ENCODE measurements at regions not wholly inside any gene's neighbourhood (a gene's known extent, or its start where the extent isn't known, plus 50 kb on each side); places are given as distances from the start of the nearest gene placed in this dataset.
"Not testable (repeated sequence)": the region's sequence is repeated elsewhere in the genome, so short reads cannot be mapped to it uniquely, and the experiment has no call there.

DNA sequence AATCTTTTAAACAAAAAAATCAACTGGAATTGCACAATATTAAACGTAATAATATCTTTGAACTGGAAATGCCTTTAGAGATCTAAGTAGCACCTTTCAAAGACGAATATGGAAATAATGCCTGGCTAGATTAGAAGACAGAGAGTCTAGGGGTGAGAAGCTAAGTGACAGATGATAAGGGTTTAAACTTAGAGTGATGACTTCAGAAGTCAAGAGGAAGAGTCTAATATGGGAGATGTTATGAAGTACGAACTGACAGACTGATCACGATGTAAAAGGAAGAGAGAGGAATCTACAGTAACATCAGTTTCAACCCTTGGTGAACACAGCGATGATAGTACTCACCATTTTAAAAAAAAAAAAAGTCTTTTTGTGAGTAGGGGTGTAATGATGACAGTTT lies 57.9 kb downstream of the HINT1 start:
- no peak overlapping the region for H3K4me3 ChIP-seq
- no peaks in the 10 kb centered on the region for H3K27me3 ChIP-seq (ENCODE audit: insufficient read depth, low read depth)
- no peak for DNase-seq
- no peaks in the 10 kb centered on the region for H3K4me1 ChIP-seq (replicated peaks; ENCODE audit: insufficient read depth)
- ChIA-PET POLR2A (ENCODE audit: unreplicated experiment) (no interaction called here), CTCF (no interaction called here)
- H4K20me1 ChIP-seq (ENCODE audit: insufficient read depth) = no peaks in the 10 kb centered on the region
- H3F3A ChIP-seq (ENCODE audit: insufficient read depth, low read depth) = no peaks in the 10 kb centered on the region
- no TSS peak for BruUV-seq (replicated peaks)
- no peak overlapping the region for H2AFZ ChIP-seq
- H3K27ac ChIP-seq = no peak overlapping the region
- TF ChIP-seq, protein P1, sequence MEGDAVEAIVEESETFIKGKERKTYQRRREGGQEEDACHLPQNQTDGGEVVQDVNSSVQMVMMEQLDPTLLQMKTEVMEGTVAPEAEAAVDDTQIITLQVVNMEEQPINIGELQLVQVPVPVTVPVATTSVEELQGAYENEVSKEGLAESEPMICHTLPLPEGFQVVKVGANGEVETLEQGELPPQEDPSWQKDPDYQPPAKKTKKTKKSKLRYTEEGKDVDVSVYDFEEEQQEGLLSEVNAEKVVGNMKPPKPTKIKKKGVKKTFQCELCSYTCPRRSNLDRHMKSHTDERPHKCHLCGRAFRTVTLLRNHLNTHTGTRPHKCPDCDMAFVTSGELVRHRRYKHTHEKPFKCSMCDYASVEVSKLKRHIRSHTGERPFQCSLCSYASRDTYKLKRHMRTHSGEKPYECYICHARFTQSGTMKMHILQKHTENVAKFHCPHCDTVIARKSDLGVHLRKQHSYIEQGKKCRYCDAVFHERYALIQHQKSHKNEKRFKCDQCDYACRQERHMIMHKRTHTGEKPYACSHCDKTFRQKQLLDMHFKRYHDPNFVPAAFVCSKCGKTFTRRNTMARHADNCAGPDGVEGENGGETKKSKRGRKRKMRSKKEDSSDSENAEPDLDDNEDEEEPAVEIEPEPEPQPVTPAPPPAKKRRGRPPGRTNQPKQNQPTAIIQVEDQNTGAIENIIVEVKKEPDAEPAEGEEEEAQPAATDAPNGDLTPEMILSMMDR (conservative IDR thresholded peaks at IDR 0.05) = no peak
- TF ChIP-seq EZH2 (IDR thresholded peaks at IDR 0.05; ENCODE audit: low read depth) = no peak
- H3K9me3 ChIP-seq (ENCODE audit: insufficient read depth, low read depth) = 0 out of 2 replicates have a peak, but pooled peaks cover 2% of the 10 kb centered on the region
- no peak overlapping the region for H3K4me2 ChIP-seq
- intact Hi-C loops (cut with micrococcal nuclease; ENCODE audit: unreplicated experiment) = no loop called here
- no peaks in the 10 kb centered on the region for H3K79me2 ChIP-seq (ENCODE audit: low read depth)
- H3K36me3 ChIP-seq (ENCODE audit: low read depth) = no peaks in the 10 kb centered on the region
- no peaks in the 10 kb centered on the region for H3K9me2 ChIP-seq (ENCODE audit: insufficient read depth)

GRCh38 chr5:131104169-131104808 lies 60.8 kb downstream of the HINT1 start:
- no TSS peak for BruUV-seq (replicated peaks)
- TF ChIP-seq EZH2 (IDR thresholded peaks at IDR 0.05; ENCODE audit: low read depth) = no peak
- TF ChIP-seq, protein P1 (conservative IDR thresholded peaks at IDR 0.05) = no peak
- Histone ChIP-seq H3K9me2 (ENCODE audit: insufficient read depth) (no peaks in the 10 kb centered on the region), H3K9me3 (ENCODE audit: insufficient read depth, low read depth) (0 out of 2 replicates have a peak, but pooled peaks cover 2% of the 10 kb centered on the region), H4K20me1 (ENCODE audit: insufficient read depth) (no peaks in the 10 kb centered on the region), H3K27ac (no peak overlapping the region), H3K27me3 (ENCODE audit: insufficient read depth, low read depth) (no peaks in the 10 kb centered on the region), H3F3A (ENCODE audit: insufficient read depth, low read depth) (no peaks in the 10 kb centered on the region), H2AFZ (no peak overlapping the region), H3K4me1 (replicated peaks; ENCODE audit: insufficient read depth) (no peaks in the 10 kb centered on the region), H3K4me3 (no peak overlapping the region), H3K79me2 (ENCODE audit: low read depth) (no peaks in the 10 kb centered on the region), H3K36me3 (ENCODE audit: low read depth) (no peaks in the 10 kb centered on the region), H3K4me2 (no peak overlapping the region)
- ChIA-PET POLR2A (ENCODE audit: unreplicated experiment) (no interaction called here), CTCF (no interaction called here)
- DNase-seq = no peak
- intact Hi-C loops (cut with micrococcal nuclease; ENCODE audit: unreplicated experiment) = no loop called here

DNA sequence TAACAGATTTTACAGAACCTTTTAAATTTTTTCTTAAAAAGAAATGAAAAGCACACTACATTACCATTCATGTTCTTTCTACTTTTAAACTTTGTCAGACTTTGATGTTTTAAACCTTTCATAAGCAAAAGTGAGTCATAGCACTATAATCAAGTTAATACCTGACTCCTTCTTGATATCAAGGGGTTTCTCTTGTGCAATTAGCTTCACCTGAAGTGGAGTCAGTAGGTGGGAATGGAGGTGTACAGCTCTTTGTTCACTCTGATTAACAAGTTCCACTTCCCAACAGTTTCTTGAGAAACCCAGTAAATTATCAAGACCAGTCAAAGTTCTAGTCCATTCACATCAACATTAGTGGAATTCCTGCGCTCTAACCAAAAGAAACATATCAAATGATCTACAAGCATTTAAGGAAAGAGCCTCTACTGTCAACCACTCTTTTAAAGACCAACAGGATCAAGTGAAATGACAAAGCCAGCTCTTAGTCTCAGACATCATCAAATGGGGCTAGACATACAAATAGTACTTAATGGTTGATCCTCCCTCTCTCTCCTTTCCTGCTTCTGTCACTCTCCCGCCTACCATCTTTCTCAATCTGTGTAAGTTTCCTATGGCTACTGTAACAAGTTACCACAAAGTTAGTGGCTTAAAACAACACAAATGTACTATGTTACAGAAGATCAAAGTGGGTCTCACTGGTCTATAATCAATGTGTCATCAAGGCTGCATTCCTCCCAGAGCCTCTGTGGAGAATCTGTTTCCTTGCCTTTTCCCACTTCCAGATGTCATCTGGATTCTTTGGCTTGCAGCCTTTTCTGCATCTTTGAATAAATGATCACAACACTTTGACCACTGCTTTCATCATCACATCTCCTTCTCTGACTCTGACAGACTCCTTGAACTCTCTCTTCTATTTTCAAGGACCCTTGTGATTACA lies 68.0 kb downstream of the HINT1 start:
- H3K36me3 ChIP-seq (ENCODE audit: low read depth) = no peaks in the 10 kb centered on the region
- ChIA-PET CTCF (no interaction called here), POLR2A (ENCODE audit: unreplicated experiment) (no interaction called here)
- H3K79me2 ChIP-seq (ENCODE audit: low read depth) = no peaks in the 10 kb centered on the region
- intact Hi-C loops (cut with micrococcal nuclease; ENCODE audit: unreplicated experiment) = no loop called here
- DNase-seq = no peak
- H3K4me2 ChIP-seq = no peak overlapping the region
- TF ChIP-seq, protein P1 (conservative IDR thresholded peaks at IDR 0.05) = no peak
- no peak for TF ChIP-seq EZH2 (IDR thresholded peaks at IDR 0.05; ENCODE audit: low read depth)
- no peaks in the 10 kb centered on the region for H3F3A ChIP-seq (ENCODE audit: insufficient read depth, low read depth)
- no peaks in the 10 kb centered on the region for H3K9me2 ChIP-seq (ENCODE audit: insufficient read depth)
- H2AFZ ChIP-seq = no peak overlapping the region
- H3K4me3 ChIP-seq = no peak overlapping the region
- no peak overlapping the region for H3K27ac ChIP-seq
- H4K20me1 ChIP-seq (ENCODE audit: insufficient read depth) = no peaks in the 10 kb centered on the region
- no TSS peak for BruUV-seq (replicated peaks)
- H3K4me1 ChIP-seq (replicated peaks; ENCODE audit: insufficient read depth) = no peaks in the 10 kb centered on the region
- no peaks in the 10 kb centered on the region for H3K27me3 ChIP-seq (ENCODE audit: insufficient read depth, low read depth)
- no peaks in the 10 kb centered on the region for H3K9me3 ChIP-seq (ENCODE audit: insufficient read depth, low read depth)

- POLR2A ChIA-PET (ENCODE audit: unreplicated experiment) = not testable (repeated sequence)
Measured at GRCh38 chr5:131095561-131095960, 69.5 kb downstream of the HINT1 start.

More at GRCh38 chr5:131095561-131095960, 69.5 kb downstream of the HINT1 start:
- H3K27ac ChIP-seq; intact Hi-C loops (cut with micrococcal nuclease; ENCODE audit: unreplicated experiment); H4K20me1 ChIP-seq (ENCODE audit: insufficient read depth); H3K79me2 ChIP-seq (ENCODE audit: low read depth); BruUV-seq (replicated peaks); H3K4me1 ChIP-seq (replicated peaks; ENCODE audit: insufficient read depth); H3K27me3 ChIP-seq (ENCODE audit: insufficient read depth, low read depth); H3K4me2 ChIP-seq; H3K36me3 ChIP-seq (ENCODE audit: low read depth); H3K4me3 ChIP-seq; H3K9me2 ChIP-seq (ENCODE audit: insufficient read depth); CTCF ChIA-PET; H3K9me3 ChIP-seq (ENCODE audit: insufficient read depth, low read depth); H3F3A ChIP-seq (ENCODE audit: insufficient read depth, low read depth); H2AFZ ChIP-seq; DNase-seq: not testable (repeated sequence)
